ENCODE measurements at regions not wholly inside any gene's neighbourhood (a gene's known extent, or its start where the extent isn't known, plus 50 kb on each side); places are given as distances from the start of the nearest gene placed in this dataset.
A peak's percentile ranks its signal among the peaks of the same experiment; 100 is the strongest.

GRCh38 chr2:144227427-144228105, 292.4 kb downstream of the ZEB2 start:
- no peak for TF ChIP-seq CTCF (IDR thresholded peaks at IDR 0.05; ENCODE audit: insufficient read depth, low read length)
- no peak for DNase-seq (ENCODE audit: low read depth)
- no peak overlapping the region for H3K4me3 ChIP-seq (ENCODE audit: low read depth, low read length)

GRCh38 chr2:144225076-144225475, 294.8 kb downstream of the ZEB2 start:
- TF ChIP-seq CTCF (IDR thresholded peaks at IDR 0.05; ENCODE audit: insufficient read depth, low read length), result no peak
- no peak overlapping the region for H3K4me3 ChIP-seq (ENCODE audit: low read depth, low read length)
- no peak for DNase-seq (ENCODE audit: low read depth)

DNA sequence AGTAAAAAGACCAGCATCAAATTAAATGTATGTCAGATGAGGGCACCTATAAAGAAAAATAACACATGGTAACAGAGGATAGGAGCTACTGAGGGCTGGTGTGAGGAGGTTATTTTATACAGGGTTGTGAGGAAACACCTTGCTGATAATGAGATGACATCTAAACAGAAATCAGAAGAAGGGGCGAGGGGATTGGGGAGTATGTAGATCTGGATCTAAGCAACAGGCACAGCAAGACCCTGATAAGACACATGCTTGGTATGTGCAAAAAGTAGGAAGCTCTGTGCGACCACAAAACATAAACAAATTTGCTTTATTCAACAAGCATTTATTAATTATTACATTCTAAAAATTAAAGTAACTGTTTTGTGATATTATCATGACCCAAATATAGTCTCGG, 295.4 kb downstream of the ZEB2 start:
- no peak for DNase-seq (ENCODE audit: low read depth)
- H3K4me3 ChIP-seq (ENCODE audit: low read depth, low read length), result no peak overlapping the region
- TF ChIP-seq CTCF (IDR thresholded peaks at IDR 0.05; ENCODE audit: insufficient read depth, low read length), result no peak

GRCh38 chr2:144219979-144220378, 299.9 kb downstream of the ZEB2 start:
- no peak overlapping the region for H3K4me3 ChIP-seq (ENCODE audit: low read depth, low read length)
- no peak for DNase-seq (ENCODE audit: low read depth)
- no peak for TF ChIP-seq CTCF (IDR thresholded peaks at IDR 0.05; ENCODE audit: insufficient read depth, low read length)

- DNase-seq (ENCODE audit: low read depth), result peak; percentile 15
- TF ChIP-seq CTCF (IDR thresholded peaks at IDR 0.05; ENCODE audit: insufficient read depth, low read length), result no peak
- H3K4me3 ChIP-seq (ENCODE audit: low read depth, low read length), result no peak overlapping the region
These were observed 301.9 kb downstream of the ZEB2 start for GRCh38 chr2:144217853-144218633.

DNA sequence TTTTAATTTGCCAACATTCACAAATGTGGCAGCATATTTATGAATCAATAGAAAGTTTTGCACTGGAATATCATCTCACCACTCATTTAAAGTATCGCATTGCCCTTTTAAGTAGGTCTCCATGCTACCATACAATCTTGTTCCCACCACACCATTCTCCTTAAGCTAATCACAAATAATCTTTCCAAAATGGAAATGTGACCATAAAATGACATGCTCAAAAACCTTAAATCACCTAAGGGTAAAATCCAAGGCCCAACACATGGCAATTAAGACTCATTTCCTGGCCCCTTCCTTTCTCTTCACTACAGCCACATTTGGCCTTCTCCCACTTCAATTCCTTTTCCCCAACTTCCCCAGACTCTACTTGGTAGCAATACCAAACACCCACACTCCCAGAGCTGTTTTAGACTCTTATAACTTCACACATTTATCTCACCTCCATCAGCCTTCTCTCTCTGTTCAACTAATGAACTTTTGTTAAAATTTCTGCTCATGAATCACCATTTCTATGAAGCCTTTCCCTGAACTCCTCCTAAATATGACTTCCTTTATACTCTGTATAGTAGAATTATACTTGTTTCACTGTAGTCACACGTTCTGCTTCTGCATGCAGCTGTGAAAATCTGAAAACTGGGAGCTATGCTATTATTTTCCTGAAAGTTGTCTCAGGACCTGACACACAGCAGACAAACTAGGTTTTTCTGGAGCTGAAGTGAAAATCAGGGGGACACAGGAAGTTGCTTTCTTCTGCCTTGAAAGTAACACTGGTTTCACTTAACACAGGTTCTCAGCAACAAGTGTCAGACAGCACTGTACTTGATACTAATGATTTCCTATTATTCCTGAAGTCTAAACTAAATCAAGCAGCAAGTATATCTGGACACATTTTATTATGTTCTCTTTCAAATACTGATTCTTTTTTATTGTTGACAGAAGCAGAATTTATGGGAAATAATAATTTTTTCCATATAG, 303.9 kb downstream of the ZEB2 start:
- DNase-seq (ENCODE audit: low read depth), result no peak
- H3K4me3 ChIP-seq (ENCODE audit: low read depth, low read length), result no peak overlapping the region
- no peak for TF ChIP-seq CTCF (IDR thresholded peaks at IDR 0.05; ENCODE audit: insufficient read depth, low read length)
